Vagina (tissue), 2 donors: ENCODE measurements at regions not wholly inside any gene's neighbourhood (a gene's known extent, or its start where the extent isn't known, plus 50 kb on each side); places are given as distances from the start of the nearest gene placed in this dataset.

Experiments
- CTCF ChIP-seq, 3 experiments: fragments of 450-650 bp in 2 of 3; fragments of 200-600 bp in 1 of 3; sonication (generic) in 1 of 3; IDR thresholded peaks; one replicate each; pipeline ENCODE4 v1.5.1; 2017 to 2019; ENCODE audit warnings: antibody characterized with exemption in 3 of 3, mild to moderate bottlenecking in 2 of 3, moderate library complexity in 2 of 3
- POLR2A ChIP-seq, 2 donors: fragments of 450-650 bp; IDR thresholded peaks; one replicate each; pipeline ENCODE4 v1.6.1; 2017; ENCODE audit warnings: antibody characterized with exemption in 2 of 2, mild to moderate bottlenecking in 2 of 2, moderate library complexity in 2 of 2
- POLR2AphosphoS5 ChIP-seq, 2 donors: sonication (generic); formaldehyde crosslinking; IDR thresholded peaks; one replicate each; pipeline ENCODE4 v1.9.0; 2017; ENCODE audit warnings: antibody characterized with exemption in 2 of 2, mild to moderate bottlenecking in 2 of 2, low read depth in 1 of 2; ENCODE audit not compliant: insufficient read depth in 1 of 2

- TF ChIP-seq CTCF (IDR thresholded peaks at IDR 0.05) (no peak), POLR2A (IDR thresholded peaks at IDR 0.05) (no peak), POLR2AphosphoS5 (IDR thresholded peaks at IDR 0.05; ENCODE audit: insufficient read depth in 1 of 2, low read depth in 1 of 2) (no peak)
These were observed 189.3 kb downstream of the POLR1F start for GRCh38 chr7:19519443-19520021.
